ENCODE measurements at regions not wholly inside any gene's neighbourhood (a gene's known extent, or its start where the extent isn't known, plus 50 kb on each side); places are given as distances from the start of the nearest gene placed in this dataset.
"Not testable (repeated sequence)": the region's sequence is repeated elsewhere in the genome, so short reads cannot be mapped to it uniquely, and the experiment has no call there.

DNA sequence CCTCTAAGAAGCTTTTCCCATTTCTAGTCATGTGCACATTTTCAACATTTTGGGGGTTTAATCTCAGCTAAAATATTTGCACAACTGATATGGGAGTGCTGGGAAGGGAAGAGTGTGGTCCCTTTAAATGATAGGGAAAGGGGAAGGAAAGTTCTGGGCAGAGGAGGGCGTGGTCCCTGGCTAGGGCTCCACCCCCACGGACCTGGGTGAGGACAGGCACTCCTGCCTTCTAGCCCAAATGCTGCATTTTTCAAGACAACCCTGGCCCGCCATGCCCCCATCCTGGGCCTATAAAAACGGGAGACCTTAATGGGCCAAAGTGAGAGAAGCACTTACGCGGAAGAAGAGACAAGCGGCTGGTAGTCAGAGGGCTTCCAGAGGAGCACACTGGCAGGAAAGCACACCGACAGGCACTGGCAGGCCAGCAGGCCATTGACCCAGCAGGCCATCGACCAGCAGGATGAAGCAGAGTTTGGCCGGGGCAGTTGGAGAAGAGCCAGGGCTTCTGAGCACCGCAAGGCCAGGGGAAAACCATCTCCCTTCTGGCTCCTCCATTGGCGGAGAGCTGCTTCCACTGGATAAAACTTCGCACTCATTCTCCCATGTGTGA lies 266.7 kb downstream of the SPRY2 start:
- no peak for FAIRE-seq

DNA sequence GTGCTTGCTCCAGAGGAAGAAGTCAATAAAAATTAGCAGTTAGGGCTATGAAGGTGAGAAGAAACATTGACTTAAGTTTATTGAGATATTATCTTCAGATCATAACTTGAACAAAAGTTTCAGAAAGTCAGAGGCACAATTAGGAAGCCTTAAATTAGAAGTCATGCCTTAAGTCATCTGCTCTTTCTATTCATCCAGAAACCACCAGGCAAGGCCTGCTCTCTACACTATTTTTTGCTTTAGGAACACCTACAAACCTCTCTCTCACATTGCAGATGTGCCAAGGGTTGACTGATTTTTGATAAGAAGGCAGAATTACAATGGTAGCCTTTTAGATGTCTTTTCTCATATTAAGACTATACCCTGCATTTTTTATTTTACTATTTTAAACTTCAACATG lies 268.7 kb downstream of the SPRY2 start:
- no peak for FAIRE-seq

DNA sequence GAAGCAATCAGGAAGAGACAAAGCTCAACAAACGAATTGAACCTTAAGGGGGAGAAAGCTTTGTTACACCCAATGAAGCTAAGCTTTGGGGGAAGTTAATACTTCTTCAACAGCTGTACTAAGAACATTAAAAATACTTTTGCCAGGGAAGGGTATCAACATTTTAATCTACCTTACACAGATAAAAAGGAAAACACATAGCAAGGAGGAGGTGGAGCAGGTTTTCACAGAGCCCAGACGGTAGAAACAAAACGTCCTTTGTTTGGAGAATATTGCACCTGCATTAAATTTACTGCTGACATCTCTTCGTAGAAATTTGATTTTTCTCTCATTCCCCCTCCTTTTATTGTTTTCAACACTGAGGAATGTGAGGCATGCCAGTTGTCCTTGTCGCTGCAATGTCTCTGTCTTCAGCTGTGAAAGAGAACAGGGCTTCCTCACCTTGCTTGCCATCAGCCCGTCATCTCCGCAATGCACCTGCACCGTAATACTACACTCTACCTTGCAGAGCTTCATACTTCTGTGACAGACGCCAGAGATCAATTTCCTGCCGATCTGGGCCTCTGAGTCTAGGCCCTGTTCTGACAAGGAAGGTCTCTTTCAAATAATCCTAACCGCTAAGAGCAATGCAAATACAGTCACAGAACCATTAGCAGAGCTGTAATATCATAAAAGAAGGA lies 270.8 kb downstream of the SPRY2 start:
- no peak for FAIRE-seq

DNA sequence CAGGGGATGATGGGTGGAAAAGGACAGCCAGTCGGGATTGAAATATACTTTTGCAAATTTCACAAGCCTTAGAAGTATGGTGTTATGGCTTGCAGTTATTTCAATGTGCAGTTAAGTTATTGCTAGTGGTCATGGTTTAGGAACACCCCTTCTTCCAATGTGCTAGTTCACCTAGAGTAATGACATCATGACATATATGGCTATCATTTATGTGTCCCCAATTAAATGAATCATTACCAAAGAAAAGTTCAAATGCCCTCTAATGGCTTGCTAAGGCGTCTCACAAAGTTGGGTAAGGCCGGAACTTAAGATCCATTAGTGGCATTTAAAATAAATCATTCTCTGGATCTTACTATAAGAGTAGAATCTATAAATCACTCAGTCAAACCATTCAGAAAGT lies 271.6 kb downstream of the SPRY2 start:
- FAIRE-seq = no peak

DNA sequence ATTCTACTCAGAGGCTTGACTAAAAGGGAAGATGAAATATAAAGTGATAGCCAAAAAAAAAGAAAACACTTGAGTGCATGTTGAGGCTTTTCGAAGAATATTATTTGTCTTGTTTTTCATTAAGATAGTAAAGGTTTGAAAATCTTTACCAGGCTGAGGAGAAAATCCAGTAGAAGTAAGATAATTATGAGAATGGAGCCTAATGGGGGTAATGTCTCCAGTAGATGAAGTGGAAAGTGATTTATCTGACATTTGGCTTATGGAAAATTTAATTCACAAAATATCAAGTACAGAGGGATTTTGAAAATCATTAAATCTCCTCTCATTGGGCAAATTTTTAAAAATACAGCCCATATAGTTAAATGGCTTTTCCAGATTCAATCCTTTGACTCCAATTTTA lies 274.9 kb downstream of the SPRY2 start:
- FAIRE-seq = no peak

DNA sequence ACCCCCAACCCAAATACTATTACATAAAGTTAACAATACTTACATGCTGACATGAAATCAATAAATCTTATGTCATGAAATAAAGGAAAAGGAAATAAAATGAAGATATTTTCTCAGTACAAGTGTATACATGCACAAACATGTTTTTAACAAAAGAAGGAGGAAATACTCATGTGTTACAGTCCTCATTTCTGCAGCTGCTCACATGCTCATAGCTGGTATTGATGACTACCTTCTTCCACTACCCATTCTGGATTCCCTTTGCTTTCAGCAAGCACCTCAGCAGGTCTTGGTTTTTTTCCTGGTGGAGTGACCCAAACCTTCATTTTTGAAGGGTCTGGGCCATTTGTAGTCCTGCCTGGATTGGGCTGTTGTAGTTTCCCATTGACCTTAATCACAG lies 278.5 kb downstream of the SPRY2 start:
- not testable (repeated sequence) for FAIRE-seq

DNA sequence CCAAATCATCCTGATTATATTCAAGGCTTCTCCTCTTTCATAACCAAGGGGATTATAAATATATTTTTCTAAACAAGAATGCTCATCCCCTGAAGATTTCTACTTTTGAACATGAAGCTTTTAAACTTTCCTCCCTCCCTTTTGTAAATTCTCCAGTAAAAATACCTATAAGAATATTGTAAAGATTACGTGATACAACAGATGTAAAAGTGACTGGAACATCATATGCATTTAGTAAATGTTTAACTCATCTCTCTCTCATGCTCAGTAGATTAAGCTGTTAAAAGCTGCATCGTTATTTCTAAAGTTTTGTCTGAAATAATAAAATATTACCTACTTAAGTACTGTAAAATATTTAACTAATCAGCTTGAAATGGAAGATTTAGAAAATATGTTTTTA lies 281.1 kb downstream of the SPRY2 start:
- FAIRE-seq = no peak

DNA sequence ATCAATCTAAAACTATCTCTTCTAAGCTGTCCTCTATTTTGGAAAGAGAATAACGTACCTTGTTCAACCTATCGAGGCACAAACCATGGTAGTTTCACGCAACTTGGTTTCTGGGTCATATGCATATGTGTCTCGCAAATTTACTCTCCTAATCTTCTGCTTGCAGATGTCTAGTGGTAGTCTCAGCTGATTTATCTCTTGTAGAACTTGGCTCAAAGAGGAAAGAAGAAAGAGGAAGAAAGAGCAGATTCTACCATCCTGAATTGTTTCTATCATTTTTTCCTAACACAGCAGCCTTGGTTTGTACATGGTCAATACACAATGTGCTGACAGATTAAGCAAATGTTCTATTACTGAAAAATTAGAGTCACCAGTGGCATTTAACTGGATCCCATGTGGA lies 282.3 kb downstream of the SPRY2 start:
- FAIRE-seq = no peak

DNA sequence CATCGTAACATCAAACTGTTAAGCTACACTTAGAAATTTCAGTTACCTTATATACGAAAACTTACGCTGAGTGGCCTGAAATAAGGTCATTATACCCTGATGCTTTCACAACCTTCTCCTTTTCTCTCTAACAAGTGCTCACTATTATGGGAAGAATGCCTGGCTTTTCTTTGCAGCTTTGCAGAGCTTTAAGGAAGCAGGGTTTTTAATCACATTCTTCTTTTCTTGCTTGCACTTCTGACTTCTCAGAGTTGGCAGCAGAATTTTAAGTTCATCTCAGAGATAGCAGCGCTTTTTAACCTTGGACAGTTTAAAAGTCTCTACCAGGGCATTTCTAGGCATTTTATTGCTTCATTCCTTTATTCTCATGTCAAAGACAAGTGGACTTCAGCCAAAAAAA lies 285.1 kb downstream of the SPRY2 start:
- FAIRE-seq = no peak

DNA sequence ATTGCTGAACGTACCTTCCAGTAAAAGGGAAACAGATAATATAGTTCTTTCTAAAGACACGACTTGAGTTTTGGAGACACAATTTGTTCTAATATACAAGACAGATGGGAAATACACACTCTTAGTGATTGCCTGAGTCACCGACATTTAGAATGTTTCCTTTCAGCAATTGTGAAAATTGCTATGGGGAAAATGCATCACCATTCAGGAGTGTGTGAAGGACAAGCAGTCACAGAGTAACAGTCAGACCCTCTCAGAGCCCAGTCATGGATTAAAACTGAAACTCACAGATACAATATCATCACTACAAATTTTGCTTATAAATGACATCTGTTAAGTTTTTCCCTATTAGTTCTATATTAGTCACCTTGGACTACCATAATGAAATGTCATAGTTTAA lies 286.1 kb downstream of the SPRY2 start:
- no peak for FAIRE-seq

DNA sequence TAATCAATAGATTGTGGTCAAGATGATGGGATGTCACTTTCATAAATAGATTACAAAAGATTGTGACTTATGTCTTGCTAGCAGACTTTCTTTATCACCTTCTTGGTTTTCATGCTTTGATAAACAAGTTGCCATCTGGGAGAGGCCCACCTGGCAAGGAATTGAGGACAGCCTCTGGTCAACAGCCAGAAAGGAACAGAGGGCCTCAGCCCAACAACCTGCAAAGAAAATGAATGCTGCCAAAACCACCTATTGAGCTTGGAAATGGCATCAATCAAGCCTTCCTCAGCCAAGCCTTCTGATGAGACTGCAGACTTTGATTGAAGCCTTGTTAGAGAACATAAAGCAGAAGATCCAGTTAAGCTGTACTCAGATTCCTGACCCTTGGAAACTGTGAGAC lies 288.6 kb downstream of the SPRY2 start:
- no peak for FAIRE-seq

DNA sequence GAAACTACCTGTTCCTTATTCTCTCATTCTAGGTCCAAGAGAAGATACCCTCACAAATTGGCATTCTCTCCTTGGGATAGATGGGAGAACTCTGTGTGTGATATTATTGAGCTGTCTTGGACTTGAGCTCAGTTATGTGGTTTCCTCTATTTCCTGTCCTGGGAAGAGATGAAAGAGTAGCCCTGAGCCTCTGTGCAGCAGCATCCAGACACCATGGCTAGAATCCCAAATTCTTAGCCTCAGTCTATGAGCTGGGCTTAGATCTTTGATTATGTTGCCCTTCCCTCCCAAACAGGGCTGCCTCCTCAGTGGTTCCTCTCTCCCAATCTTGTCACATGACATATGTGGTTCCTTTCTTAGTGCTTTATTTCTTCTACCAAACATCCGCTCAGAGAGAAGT lies 290.7 kb downstream of the SPRY2 start:
- FAIRE-seq = no peak

DNA sequence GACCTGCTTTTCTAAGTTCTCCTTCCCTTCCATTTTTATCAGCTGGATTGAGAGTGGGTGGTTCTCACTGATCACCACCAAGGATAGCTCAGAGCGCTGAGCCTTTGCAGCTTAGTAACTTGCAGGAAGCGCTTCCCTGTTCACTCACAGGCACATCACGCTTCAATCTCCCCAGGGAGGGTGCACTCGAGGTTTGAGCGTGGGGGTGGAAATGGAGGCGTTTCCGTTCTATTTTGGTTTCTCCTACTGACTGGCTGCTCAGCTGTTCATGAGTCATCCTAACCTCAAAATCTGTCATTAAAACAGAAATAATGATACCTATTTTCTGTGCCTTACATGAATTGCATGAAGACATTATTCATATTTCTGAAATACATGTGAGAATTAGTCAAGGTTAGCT lies 292.1 kb downstream of the SPRY2 start:
- FAIRE-seq = peak; percentile 39

DNA sequence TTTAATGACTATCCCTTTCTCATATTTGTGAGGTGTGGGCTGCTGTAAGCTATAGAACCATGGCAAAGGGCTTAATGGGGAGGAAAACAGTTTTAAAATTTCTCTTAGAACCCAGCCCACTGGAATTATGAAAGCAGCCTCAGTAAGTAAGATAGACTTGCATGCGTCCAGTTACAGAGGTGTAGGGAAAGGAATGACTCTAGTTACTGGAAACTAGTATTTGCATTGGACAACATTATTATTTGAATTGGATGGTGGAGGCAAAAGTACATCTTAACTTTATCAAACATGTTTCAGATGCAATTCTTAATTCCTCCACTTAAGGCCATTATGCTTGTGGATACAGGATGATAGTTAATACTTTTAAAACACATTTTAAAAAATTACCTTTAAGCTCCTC lies 292.9 kb downstream of the SPRY2 start:
- FAIRE-seq = no peak

DNA sequence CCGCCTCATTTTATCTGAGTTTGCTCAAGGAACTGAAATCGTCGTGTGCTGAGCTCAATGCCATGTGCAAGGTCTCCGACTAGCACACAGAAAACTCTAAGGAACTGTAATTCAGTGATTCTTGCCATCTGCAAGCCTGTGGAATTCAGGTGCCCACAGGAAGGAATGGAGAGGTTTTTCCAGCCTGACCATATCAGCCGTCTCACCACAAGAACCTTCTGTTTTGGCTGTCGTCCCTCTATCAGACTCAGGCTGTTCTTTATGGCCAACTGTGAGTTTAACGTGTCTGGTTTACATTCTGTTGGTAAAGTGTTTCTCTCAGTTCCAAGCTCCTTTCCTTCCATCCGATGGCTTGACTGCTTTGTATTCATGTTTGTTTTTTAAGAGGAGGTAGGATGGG lies 293.5 kb downstream of the SPRY2 start:
- no peak for FAIRE-seq

DNA sequence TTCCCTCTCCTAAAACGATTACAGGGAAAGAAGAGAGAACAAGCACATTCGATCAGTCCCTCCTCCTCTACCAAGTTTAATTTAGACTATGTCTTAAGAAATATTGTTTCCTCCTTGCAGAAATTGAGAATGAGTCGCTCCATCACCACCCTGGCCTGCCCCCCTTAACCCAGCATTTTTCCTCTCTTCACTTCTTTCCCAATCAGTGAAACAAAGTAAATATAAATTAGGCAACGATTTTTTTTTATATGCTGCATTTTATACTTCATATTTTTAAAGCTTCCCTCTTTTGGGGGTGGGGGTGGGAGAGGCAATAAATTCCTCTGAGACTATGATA lies 300.0 kb downstream of the SPRY2 start:
- no peak for FAIRE-seq

DNA sequence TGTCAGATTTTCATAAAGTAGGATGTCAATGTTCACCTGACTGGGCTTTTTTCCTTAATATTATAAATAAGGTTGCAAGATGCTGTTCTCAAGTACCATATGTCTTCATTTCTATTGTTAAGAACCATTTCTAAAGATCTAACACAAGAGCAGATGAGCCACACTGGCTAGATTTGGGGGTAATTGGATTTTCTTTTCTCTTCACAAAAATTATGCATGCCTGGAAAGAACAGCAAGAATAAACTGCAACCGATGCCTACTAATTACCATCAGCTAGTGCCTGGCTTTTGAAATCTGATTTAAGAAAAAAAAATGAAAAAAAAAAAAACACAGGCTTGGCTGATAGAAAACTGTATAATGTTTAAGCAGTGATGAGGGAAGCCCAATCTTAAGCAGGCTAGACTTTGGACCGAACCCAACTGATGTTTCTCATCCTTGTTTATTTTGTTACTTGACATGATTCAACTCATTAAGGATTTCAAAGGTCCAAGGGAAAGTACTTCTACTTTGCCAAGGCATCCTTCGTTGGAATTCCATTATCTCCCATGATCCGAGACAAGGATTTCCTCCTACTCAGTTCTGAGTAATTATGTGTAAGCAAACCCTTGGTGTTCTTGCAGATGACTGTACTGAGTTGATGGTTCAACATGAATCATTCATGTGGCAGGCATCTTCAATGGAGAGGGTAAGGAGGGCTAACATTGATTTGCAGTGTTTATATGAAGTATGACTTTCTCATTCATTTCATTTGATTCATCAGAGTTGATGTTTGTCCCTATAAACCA lies 300.5 kb downstream of the SPRY2 start:
- no peak for FAIRE-seq

DNA sequence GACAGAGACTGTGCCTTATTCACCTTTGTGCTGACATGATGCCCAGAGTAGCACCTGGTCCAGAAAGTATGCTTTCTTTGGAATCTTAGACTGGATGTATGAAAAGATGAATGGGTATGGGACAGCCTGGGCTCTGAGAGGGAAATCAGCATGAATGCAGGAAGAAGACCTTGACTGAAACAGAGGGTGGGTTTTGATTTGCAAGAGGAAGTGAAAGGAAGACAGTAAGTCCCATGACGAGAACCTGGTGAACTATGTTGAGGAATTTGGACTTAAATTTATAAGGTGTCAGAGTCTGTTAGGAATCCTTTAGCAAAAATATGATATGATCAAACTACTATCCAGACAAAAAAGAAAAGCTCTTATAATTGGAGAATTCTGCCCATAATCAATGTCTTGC lies 301.9 kb downstream of the SPRY2 start:
- no peak for FAIRE-seq

DNA sequence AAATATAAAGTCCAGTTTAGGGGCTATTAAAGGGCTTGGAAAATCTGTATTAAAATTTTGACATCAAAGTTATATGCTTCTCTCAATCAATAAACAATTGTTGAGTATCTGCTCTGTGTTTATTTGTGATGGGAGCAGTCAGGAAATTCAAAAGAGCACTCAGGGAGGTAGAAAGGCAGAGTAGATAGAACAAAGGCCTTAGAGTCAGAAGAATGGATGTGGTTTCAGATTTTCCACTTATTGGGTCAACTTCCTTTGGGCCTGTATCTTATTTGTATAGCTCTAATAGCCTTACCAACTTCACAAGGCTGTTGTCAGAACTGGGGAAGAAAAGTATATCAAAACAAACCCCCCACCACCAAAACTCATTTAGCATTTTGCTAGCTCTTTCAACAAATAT lies 302.6 kb downstream of the SPRY2 start:
- FAIRE-seq = no peak

DNA sequence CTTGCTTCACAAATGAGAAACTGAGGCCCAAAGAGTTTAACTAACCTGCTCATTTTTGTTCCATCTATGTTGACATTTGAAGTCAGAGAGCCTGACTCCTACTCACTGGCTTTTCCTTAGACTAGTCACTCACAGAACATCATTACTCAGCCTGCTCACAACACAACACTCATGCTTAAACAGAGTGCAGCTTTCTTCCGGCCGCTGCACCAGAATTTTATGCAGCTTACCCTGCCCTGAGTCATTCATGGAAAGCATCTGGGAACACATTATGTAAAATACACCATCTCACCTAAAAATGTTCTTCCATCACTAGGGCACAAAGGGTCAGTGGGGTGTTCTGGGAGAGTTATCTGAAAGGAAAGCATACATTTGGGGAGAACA lies 303.4 kb downstream of the SPRY2 start:
- FAIRE-seq = no peak

DNA sequence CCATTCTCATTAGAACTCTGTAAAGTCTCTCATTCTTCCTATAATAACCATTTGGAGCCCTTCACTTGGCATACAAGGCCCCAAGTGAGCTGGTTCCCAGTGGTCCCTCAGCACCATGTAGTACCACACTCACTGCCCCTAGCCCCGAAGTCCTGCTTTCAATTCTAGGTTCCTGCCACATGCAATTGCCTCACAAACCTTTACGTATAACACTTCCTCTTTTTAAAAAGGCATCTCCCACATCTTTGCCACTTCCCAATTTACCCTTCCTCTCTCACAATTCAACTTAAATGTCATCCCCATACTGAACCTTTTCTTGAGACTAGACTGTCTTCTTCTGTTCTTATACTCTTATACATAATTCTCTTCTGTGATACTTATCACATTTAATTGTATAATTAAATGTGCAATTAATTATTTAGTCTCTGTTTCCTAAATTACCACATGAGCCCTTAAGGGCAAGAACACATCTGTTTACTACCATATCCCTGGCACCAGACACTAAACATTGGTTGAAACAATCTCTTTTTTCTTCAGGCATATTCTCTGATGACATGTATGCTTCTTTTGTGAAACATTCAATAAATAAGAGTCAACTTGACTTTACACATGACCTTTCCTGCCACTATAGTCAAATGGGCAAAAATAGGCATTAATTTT lies 304.0 kb downstream of the SPRY2 start:
- FAIRE-seq = no peak

DNA sequence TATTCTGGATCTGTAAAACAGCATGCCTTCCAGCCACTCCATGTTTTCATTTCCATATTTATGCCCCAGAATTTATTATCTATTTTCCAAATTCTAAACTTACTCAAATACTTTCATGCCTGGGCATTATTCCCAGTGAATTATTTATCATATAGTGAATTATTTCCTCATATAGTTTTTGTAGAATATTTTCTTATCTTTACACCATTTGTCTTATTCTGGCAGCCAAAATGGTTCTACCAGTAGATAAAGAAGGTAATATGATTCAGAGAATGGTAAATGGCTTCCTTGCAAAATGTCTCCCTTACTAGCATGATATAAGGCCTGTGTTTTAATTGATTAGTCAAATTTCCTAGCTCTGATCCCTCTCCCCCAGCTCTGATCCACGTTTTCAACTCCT lies 305.8 kb downstream of the SPRY2 start:
- FAIRE-seq = no peak

DNA sequence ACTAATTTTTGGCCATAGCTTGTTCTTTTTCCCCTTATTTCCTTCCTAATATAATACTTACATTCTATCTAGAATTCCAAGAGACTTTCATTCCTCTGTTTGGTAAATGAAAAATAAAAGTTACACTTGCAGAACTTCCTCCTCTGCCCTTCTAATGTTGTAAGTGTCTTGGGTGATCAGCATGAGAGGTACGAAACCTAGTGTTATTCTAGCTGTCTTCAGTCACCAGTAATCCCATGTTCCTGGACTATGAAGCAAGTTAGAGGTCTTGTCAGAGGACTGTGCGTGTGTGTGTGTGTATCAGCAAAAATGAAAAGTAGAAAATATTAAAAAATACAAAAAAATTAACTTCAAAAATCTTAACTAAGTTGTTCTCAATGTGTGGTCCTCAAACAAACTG lies 307.0 kb downstream of the SPRY2 start:
- no peak for FAIRE-seq

DNA sequence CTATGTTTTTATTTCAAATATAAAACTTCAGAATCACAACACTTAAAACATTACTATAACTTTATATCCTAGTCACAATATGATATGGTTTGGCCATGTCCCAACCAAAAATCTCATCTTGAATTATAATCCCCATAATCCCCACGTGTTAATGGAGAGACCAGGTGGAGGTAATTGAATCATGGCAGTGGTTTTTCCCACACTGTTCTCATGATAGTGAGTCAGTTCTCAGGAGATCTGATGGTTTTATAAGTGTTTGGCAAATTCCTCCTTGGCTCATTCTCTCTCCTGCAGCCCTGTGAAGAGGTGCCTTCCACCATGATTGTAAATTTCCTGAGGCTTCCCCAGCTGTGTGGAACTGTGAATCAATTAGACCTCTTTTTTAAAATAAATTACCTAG lies 307.6 kb downstream of the SPRY2 start:
- FAIRE-seq = no peak
